ENCODE measurements at regions not wholly inside any gene's neighbourhood (a gene's known extent, or its start where the extent isn't known, plus 50 kb on each side); places are given as distances from the start of the nearest gene placed in this dataset.

DNA sequence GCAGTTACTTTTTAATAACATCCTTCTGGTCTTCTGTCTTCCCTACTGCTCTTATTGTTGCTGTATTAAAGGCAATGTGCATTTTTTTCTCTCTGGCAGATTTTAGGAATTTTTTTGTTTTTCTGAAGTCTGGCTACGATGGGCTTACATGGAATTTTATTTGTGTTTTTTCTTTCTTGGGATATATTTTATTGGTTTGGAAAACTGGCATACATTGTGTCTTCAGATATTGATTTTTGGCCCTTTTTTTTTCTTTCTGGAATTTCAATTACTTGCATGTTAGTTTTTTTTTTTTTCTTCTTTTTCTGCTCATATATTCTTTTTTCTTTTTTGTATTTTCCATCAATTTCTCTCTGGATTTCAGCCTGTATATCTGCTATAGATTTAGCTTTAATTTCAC lies 442.1 kb upstream of the TRIB2 start:
- no peak overlapping the region for H3K9ac ChIP-seq (ENCODE audit: low read depth in 1 of 3, low read length in 3 of 3)
- no peaks in the 10 kb centered on the region for H3K36me3 ChIP-seq (ENCODE audit: control insufficient read depth in 3 of 3, insufficient read depth in 3 of 3, low read length in 3 of 3)
- H3K9me3 ChIP-seq (ENCODE audit: control insufficient read depth in 3 of 3, low read length in 3 of 3) = no peaks in the 10 kb centered on the region
- H3K4me1 ChIP-seq (ENCODE audit: control insufficient read depth in 3 of 3, insufficient read depth in 3 of 3, low read length in 3 of 3) = no peaks in the 10 kb centered on the region
- H3K27ac ChIP-seq (ENCODE audit: low read depth, low read length) = no peak overlapping the region
- H3K27me3 ChIP-seq (ENCODE audit: control insufficient read depth in 3 of 3, insufficient read depth in 3 of 3, low read length in 3 of 3) = no peaks in the 10 kb centered on the region
- H3K4me3 ChIP-seq (ENCODE audit: low read length in 3 of 3) = no peak overlapping the region

DNA sequence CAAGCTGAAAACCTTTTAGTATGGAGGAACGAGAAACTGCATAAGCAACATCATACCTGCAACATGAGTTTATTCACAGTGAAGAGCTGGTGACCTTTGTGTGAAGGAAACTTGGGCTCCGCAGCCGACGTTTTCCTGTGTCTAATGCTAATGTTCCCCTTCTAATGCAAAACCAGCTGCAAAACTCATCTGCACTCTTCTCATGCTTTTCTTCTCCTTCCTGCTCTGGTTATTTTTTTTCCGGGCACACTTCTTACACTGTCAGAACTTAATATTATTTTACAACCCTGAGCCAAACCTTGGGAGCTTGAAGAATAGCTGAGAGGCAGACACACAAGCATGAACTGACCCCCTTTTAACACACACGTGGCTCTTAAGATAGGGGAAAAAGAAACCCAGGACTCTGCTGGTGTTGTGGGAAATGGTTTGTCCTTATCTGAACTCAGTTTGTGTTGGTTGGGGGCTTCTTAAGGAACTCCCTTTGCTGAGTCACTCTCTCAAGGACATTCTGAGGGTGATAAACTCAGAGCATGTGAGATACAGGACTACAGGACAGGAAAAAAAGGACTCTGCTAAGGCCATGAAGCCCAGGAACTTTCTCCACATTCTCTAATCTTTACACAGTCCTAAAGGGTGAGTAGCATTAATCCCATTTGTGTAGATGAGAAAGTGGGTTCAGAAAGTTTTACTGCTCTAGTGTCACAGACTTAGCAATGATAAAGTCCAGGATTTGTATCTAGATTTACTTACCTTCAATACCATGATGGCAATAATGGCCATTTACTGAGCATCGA lies 439.3 kb upstream of the TRIB2 start:
- Histone ChIP-seq H3K4me1 (ENCODE audit: control insufficient read depth in 3 of 3, insufficient read depth in 3 of 3, low read length in 3 of 3) (no peaks in the 10 kb centered on the region), H3K27ac (ENCODE audit: low read depth, low read length) (no peak overlapping the region), H3K27me3 (ENCODE audit: control insufficient read depth in 3 of 3, insufficient read depth in 3 of 3, low read length in 3 of 3) (no peaks in the 10 kb centered on the region), H3K9me3 (ENCODE audit: control insufficient read depth in 3 of 3, low read length in 3 of 3) (no peaks in the 10 kb centered on the region), H3K36me3 (ENCODE audit: control insufficient read depth in 3 of 3, insufficient read depth in 3 of 3, low read length in 3 of 3) (no peaks in the 10 kb centered on the region), H3K9ac (ENCODE audit: low read depth in 1 of 3, low read length in 3 of 3) (no peak overlapping the region), H3K4me3 (ENCODE audit: low read length in 3 of 3) (no peak overlapping the region)

DNA sequence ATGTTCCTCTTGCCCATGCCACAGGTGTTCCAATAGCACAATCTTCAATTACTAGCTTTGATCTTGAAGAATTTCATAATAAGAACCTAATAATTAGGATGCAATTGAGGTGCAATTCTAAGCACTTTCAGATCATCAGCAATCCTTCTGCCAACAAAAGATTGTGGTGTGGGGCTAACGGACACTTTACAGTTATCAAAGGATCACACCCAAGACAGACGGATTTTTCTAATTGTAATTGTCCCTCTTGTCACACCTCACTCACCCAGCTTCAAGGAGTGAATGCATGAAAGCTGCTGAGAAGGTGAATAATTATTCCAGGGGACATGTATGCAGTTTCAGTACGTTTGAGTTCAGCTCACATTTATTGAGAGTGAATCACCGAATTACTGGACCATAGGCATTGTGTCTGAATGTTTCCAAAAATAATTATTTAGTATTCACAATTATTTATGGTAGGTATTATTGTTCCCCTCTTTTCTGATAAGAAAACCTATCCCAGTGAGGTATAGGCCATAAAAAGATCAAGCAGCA lies 438.5 kb upstream of the TRIB2 start:
- no peaks in the 10 kb centered on the region for H3K36me3 ChIP-seq (ENCODE audit: control insufficient read depth in 3 of 3, insufficient read depth in 3 of 3, low read length in 3 of 3)
- no peaks in the 10 kb centered on the region for H3K9me3 ChIP-seq (ENCODE audit: control insufficient read depth in 3 of 3, low read length in 3 of 3)
- no peak overlapping the region for H3K4me3 ChIP-seq (ENCODE audit: low read length in 3 of 3)
- no peaks in the 10 kb centered on the region for H3K4me1 ChIP-seq (ENCODE audit: control insufficient read depth in 3 of 3, insufficient read depth in 3 of 3, low read length in 3 of 3)
- no peaks in the 10 kb centered on the region for H3K27me3 ChIP-seq (ENCODE audit: control insufficient read depth in 3 of 3, insufficient read depth in 3 of 3, low read length in 3 of 3)
- H3K27ac ChIP-seq (ENCODE audit: low read depth, low read length) = no peak overlapping the region
- H3K9ac ChIP-seq (ENCODE audit: low read depth in 1 of 3, low read length in 3 of 3) = no peak overlapping the region

DNA sequence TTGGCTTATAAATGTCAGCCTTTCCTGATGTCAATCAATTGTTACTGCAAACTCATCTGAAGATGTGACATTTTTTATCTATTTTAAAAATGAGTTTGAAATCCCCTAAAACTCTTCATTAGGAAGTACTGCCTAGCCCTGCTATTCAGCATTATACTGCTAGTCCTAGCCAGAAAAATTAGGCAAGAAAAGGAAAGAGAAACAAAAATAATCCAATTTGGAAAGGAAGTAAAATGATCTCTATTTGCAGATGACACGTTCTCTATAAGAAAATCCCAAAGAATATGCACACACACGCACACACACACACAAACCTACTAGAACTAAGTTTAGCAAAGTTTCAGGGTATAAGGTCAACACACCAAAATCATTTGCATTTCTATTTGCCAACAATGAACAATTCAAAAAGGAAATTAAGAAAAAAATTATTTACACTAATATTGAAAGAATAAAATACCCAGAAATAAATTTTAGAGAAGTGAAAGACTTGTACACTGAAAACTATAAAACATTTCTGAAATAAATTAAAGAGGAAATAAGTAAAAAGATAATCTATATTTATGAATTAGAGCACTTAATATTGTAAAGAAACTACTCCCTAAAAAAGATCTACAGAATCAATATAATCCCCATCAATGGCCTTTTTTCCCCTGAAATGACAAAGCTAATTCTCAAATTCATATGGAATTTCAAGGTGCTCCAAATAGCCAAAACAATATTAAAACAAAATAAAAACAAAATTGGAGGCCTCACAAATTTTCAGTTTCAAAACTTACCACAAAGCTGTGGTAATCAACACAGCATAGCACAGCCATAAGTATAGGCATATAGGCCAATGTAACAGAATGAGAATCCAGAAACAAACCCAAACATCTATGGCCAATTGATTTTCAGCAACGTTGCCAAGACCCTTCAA lies 433.7 kb upstream of the TRIB2 start:
- Histone ChIP-seq H3K4me3 (ENCODE audit: low read length in 3 of 3) (no peak overlapping the region), H3K9me3 (ENCODE audit: control insufficient read depth in 3 of 3, low read length in 3 of 3) (no peaks in the 10 kb centered on the region), H3K9ac (ENCODE audit: low read depth in 1 of 3, low read length in 3 of 3) (no peak overlapping the region), H3K27me3 (ENCODE audit: control insufficient read depth in 3 of 3, insufficient read depth in 3 of 3, low read length in 3 of 3) (no peaks in the 10 kb centered on the region), H3K27ac (ENCODE audit: low read depth, low read length) (no peak overlapping the region), H3K4me1 (ENCODE audit: control insufficient read depth in 3 of 3, insufficient read depth in 3 of 3, low read length in 3 of 3) (no peaks in the 10 kb centered on the region), H3K36me3 (ENCODE audit: control insufficient read depth in 3 of 3, insufficient read depth in 3 of 3, low read length in 3 of 3) (no peaks in the 10 kb centered on the region)

DNA sequence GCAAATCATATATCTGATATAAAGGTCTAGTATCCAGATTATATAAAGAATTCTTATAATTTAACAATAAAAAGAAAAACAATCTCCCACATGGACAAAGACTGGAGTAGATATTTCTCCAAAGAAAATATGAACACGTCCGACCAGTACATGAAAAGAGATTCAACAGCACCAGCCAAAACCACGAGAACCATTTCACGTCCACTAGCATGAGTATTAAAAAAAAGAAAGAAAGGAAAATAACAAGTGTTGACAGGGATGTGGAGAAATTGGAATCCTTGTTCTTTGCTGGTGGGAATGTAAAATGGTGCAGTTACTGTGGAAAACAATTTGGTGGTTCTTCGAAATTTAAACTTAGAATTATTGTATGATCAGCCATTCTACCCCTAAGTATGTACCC lies 432.7 kb upstream of the TRIB2 start:
- Histone ChIP-seq H3K9ac (ENCODE audit: low read depth in 1 of 3, low read length in 3 of 3) (no peak overlapping the region), H3K27me3 (ENCODE audit: control insufficient read depth in 3 of 3, insufficient read depth in 3 of 3, low read length in 3 of 3) (no peaks in the 10 kb centered on the region), H3K4me1 (ENCODE audit: control insufficient read depth in 3 of 3, insufficient read depth in 3 of 3, low read length in 3 of 3) (no peaks in the 10 kb centered on the region)

DNA sequence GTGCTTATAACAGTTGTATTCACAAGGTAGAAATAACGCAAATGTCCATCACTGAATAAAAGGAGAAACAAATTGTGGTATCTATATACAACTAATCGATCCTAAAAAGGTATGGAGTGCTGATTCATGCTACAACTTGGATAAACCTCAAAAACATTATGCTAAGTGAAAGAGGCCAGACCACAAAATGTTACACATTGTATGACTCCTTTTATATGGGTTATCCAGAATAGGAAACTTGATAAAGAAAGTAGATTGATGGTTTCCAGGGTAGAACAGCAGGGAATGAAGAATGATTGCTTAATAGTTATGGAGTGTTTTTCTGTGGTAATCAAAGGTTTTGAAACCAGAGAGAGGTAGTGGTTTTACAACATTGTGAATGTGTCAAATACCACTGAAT lies 432.2 kb upstream of the TRIB2 start:
- Histone ChIP-seq H3K4me1 (ENCODE audit: control insufficient read depth in 3 of 3, insufficient read depth in 3 of 3, low read length in 3 of 3) (no peaks in the 10 kb centered on the region), H3K27me3 (ENCODE audit: control insufficient read depth in 3 of 3, insufficient read depth in 3 of 3, low read length in 3 of 3) (no peaks in the 10 kb centered on the region), H3K36me3 (ENCODE audit: control insufficient read depth in 3 of 3, insufficient read depth in 3 of 3, low read length in 3 of 3) (no peaks in the 10 kb centered on the region), H3K9me3 (ENCODE audit: control insufficient read depth in 3 of 3, low read length in 3 of 3) (no peaks in the 10 kb centered on the region), H3K9ac (ENCODE audit: low read depth in 1 of 3, low read length in 3 of 3) (no peak overlapping the region), H3K4me3 (ENCODE audit: low read length in 3 of 3) (no peak overlapping the region), H3K27ac (ENCODE audit: low read depth, low read length) (no peak overlapping the region)

More for the DNA sequence above, 432.7 kb upstream of the TRIB2 start:
- H3K36me3 ChIP-seq (ENCODE audit: control insufficient read depth in 3 of 3, insufficient read depth in 3 of 3, low read length in 3 of 3) = no peaks in the 10 kb centered on the region
- H3K27ac ChIP-seq (ENCODE audit: low read depth, low read length) = no peak overlapping the region
- no peaks in the 10 kb centered on the region for H3K9me3 ChIP-seq (ENCODE audit: control insufficient read depth in 3 of 3, low read length in 3 of 3)
- H3K4me3 ChIP-seq (ENCODE audit: low read length in 3 of 3) = no peak overlapping the region

DNA sequence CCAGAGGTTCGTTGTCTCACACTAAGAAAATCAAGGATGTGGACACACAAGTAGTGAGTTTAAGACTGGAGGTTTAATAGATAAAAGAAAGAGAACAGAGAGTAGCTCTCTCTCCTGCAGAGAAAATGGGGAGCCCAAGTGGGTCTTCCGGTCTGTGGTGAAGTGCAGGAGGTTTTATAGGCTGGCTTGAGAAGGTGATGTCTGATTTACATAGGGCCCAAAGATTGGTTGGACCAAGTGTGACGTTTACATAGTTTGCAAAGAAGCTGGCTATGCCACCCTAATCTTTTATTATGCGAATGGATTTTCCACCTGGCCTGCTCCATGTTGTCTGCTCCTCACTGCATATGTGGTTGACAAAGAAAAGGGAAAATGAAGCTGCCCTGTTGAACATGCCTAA lies 430.4 kb upstream of the TRIB2 start:
- H3K27ac ChIP-seq (ENCODE audit: low read depth, low read length) = no peak overlapping the region

DNA sequence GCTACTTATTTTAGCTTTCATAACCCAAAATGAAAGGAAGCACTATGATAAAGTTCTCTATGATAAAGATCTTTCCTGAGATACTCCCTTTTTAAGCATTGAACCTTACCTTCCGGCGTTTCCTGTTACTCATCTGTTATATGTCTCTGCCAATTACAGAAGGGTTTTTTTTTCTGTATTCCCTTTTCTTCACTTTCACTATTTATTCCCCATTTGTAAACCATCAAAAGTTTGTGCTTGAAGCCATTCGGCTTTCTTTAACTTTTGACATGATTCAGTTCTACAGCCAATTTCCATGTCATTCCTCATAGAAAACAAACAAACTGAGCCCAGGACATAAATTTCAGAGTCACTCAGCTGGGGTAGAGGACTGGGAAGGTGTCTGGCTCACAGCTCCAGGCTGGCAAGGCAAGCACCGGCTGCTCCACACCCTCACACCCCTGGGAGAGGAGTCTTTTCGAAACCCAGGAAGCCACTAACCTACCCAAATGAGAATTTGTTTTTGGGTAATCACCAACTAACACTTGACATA lies 429.4 kb upstream of the TRIB2 start:
- H3K9me3 ChIP-seq (ENCODE audit: control insufficient read depth in 3 of 3, low read length in 3 of 3) = no peaks in the 10 kb centered on the region
- H3K27ac ChIP-seq (ENCODE audit: low read depth, low read length) = no peak overlapping the region
- no peaks in the 10 kb centered on the region for H3K36me3 ChIP-seq (ENCODE audit: control insufficient read depth in 3 of 3, insufficient read depth in 3 of 3, low read length in 3 of 3)

More for the DNA sequence above, 430.4 kb upstream of the TRIB2 start:
- no peaks in the 10 kb centered on the region for H3K27me3 ChIP-seq (ENCODE audit: control insufficient read depth in 3 of 3, insufficient read depth in 3 of 3, low read length in 3 of 3)
- H3K36me3 ChIP-seq (ENCODE audit: control insufficient read depth in 3 of 3, insufficient read depth in 3 of 3, low read length in 3 of 3) = no peaks in the 10 kb centered on the region
- H3K4me3 ChIP-seq (ENCODE audit: low read length in 3 of 3) = no peak overlapping the region
- no peaks in the 10 kb centered on the region for H3K4me1 ChIP-seq (ENCODE audit: control insufficient read depth in 3 of 3, insufficient read depth in 3 of 3, low read length in 3 of 3)
- H3K9ac ChIP-seq (ENCODE audit: low read depth in 1 of 3, low read length in 3 of 3) = no peak overlapping the region
- H3K9me3 ChIP-seq (ENCODE audit: control insufficient read depth in 3 of 3, low read length in 3 of 3) = no peaks in the 10 kb centered on the region

DNA sequence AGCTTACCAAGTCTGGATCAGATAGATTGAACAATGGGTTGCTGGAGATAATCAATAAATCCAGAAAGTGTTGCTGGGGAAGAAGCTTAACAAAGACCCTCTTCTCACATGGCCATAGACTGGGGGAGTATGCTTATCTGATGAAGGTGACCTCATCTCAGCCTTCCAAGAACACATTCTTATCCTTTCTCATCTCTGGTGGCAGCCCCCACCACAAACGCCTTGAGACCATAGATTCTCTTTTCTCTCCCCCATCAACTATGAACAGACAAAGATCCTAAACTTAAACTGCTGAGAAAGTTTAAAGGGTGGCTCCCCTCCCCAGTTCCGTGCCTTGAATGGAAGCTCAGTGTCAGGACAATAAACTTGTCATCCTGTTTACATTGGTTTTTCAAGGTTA lies 428.7 kb upstream of the TRIB2 start:
- Histone ChIP-seq H3K4me1 (ENCODE audit: control insufficient read depth in 3 of 3, insufficient read depth in 3 of 3, low read length in 3 of 3) (no peaks in the 10 kb centered on the region), H3K4me3 (ENCODE audit: low read length in 3 of 3) (no peak overlapping the region), H3K9me3 (ENCODE audit: control insufficient read depth in 3 of 3, low read length in 3 of 3) (no peaks in the 10 kb centered on the region), H3K9ac (ENCODE audit: low read depth in 1 of 3, low read length in 3 of 3) (no peak overlapping the region), H3K36me3 (ENCODE audit: control insufficient read depth in 3 of 3, insufficient read depth in 3 of 3, low read length in 3 of 3) (no peaks in the 10 kb centered on the region), H3K27ac (ENCODE audit: low read depth, low read length) (no peak overlapping the region), H3K27me3 (ENCODE audit: control insufficient read depth in 3 of 3, insufficient read depth in 3 of 3, low read length in 3 of 3) (no peaks in the 10 kb centered on the region)

More for the DNA sequence above, 429.4 kb upstream of the TRIB2 start:
- Histone ChIP-seq H3K4me1 (ENCODE audit: control insufficient read depth in 3 of 3, insufficient read depth in 3 of 3, low read length in 3 of 3) (no peaks in the 10 kb centered on the region), H3K4me3 (ENCODE audit: low read length in 3 of 3) (no peak overlapping the region), H3K27me3 (ENCODE audit: control insufficient read depth in 3 of 3, insufficient read depth in 3 of 3, low read length in 3 of 3) (no peaks in the 10 kb centered on the region), H3K9ac (ENCODE audit: low read depth in 1 of 3, low read length in 3 of 3) (no peak overlapping the region)

Data from skeletal muscle tissue (tissue), 3 donors.